ENCODE measurements at regions not wholly inside any gene's neighbourhood (a gene's known extent, or its start where the extent isn't known, plus 50 kb on each side); places are given as distances from the start of the nearest gene placed in this dataset.

GRCh38 chr6:98578016-98578415 lies 256.4 kb upstream of the POU3F2 start:
- DNase-seq = no peak

- DNase-seq = no peak
Measured at GRCh38 chr6:98579079-98579478, 255.3 kb upstream of the POU3F2 start.

GRCh38 chr6:98579941-98580340 lies 254.4 kb upstream of the POU3F2 start:
- DNase-seq = no peak

GRCh38 chr6:98581705-98582104 lies 252.7 kb upstream of the POU3F2 start:
- no peak for DNase-seq

GRCh38 chr6:98583506-98583905 lies 250.9 kb upstream of the POU3F2 start:
- DNase-seq = no peak

- DNase-seq = no peak
Measured at GRCh38 chr6:98586163-98586562, 248.2 kb upstream of the POU3F2 start.

- no peak for DNase-seq
Measured at GRCh38 chr6:98587555-98587954, 246.8 kb upstream of the POU3F2 start.

- DNase-seq = no peak
Measured at GRCh38 chr6:98589536-98589935, 244.8 kb upstream of the POU3F2 start.

GRCh38 chr6:98590136-98590681 lies 244.2 kb upstream of the POU3F2 start:
- DNase-seq = no peak

GRCh38 chr6:98590997-98591396 lies 243.4 kb upstream of the POU3F2 start:
- no peak for DNase-seq

- DNase-seq = no peak
Measured at GRCh38 chr6:98593676-98594075, 240.7 kb upstream of the POU3F2 start.

GRCh38 chr6:98601716-98602115 lies 232.7 kb upstream of the POU3F2 start:
- no peak for DNase-seq

- no peak for DNase-seq
Measured at GRCh38 chr6:98605705-98606104, 228.7 kb upstream of the POU3F2 start.

GRCh38 chr6:98627129-98627775 lies 207.1 kb upstream of the POU3F2 start:
- no peak for DNase-seq

- no peak for DNase-seq
Measured at GRCh38 chr6:98633886-98634285, 200.5 kb upstream of the POU3F2 start.

- DNase-seq = no peak
Measured at GRCh38 chr6:98634569-98634968, 199.8 kb upstream of the POU3F2 start.

- no peak for DNase-seq
Measured at GRCh38 chr6:98635191-98635590, 199.2 kb upstream of the POU3F2 start.

GRCh38 chr6:98636941-98637340 lies 197.4 kb upstream of the POU3F2 start:
- DNase-seq = no peak

- no peak for DNase-seq
Measured at GRCh38 chr6:98639089-98639635, 195.2 kb upstream of the POU3F2 start.

- no peak for DNase-seq
Measured at GRCh38 chr6:98640366-98640765, 194.0 kb upstream of the POU3F2 start.

- no peak for DNase-seq
Measured at GRCh38 chr6:98641949-98642719, 192.2 kb upstream of the POU3F2 start.

GRCh38 chr6:98644063-98644462 lies 190.3 kb upstream of the POU3F2 start:
- no peak for DNase-seq

GRCh38 chr6:98648211-98648914 lies 186.0 kb upstream of the POU3F2 start:
- DNase-seq = no peak
